DOHH2 (cell line): ENCODE measurements at regions not wholly inside any gene's neighbourhood (a gene's known extent, or its start where the extent isn't known, plus 50 kb on each side); places are given as distances from the start of the nearest gene placed in this dataset.
"Not testable (repeated sequence)": the region's sequence is repeated elsewhere in the genome, so short reads cannot be mapped to it uniquely, and the experiment has no call there.

Experiments
- H3F3A ChIP-seq: fragments of 200-600 bp; sonication (generic), shearing (Covaris generic); 2 replicates; pipeline ENCODE4 v1.6.0; 2016; ENCODE audit warnings: antibody characterized with exemption, mild to moderate bottlenecking; ENCODE audit not compliant: control insufficient read depth, insufficient read depth
- H3K27ac ChIP-seq: fragments of 200-600 bp; sonication (generic); 2 replicates; pipeline ENCODE4 v1.5.1; 2014; ENCODE audit warnings: low read depth, mild to moderate bottlenecking, low read length, moderate library complexity
- H3K27me3 ChIP-seq: fragments of 200-600 bp; sonication (generic); 2 replicates; pipeline ENCODE4 v1.6.1; 2014; ENCODE audit warnings: mild to moderate bottlenecking, low read length, mixed read lengths; ENCODE audit not compliant: control insufficient read depth
- H3K36me3 ChIP-seq: fragments of 200-600 bp; sonication (generic); 2 replicates; pipeline ENCODE4 v1.6.1; 2014; ENCODE audit warnings: mild to moderate bottlenecking, low read length, moderate library complexity, mixed read lengths; ENCODE audit not compliant: control insufficient read depth
- H3K4me1 ChIP-seq: fragments of 200-600 bp; sonication (generic); 2 replicates; pipeline ENCODE4 v1.6.1; 2014; ENCODE audit warnings: mild to moderate bottlenecking, low read length, mixed read lengths; ENCODE audit not compliant: control insufficient read depth
- H3K4me2 ChIP-seq: fragments of 200-600 bp; sonication (generic); 2 replicates; pipeline ENCODE4 v1.6.0; 2014; ENCODE audit warnings: mild to moderate bottlenecking, low read length, moderate library complexity
- H3K4me3 ChIP-seq: fragments of 200-600 bp; sonication (generic); 2 replicates; pipeline ENCODE4 v1.5.1; 2014; ENCODE audit warnings: mild to moderate bottlenecking, low read length, mixed read lengths
- H3K79me2 ChIP-seq: fragments of 200-600 bp; sonication (generic); 2 replicates; pipeline ENCODE4 v1.6.1; 2014; ENCODE audit warnings: mild to moderate bottlenecking, low read length, mixed read lengths; ENCODE audit not compliant: control insufficient read depth
- H3K9me2 ChIP-seq: fragments of 200-600 bp; sonication (generic); replicated peaks from 2 replicates; pipeline ENCODE4 v1.6.1; 2014; ENCODE audit warnings: mild to moderate bottlenecking, low read length, mixed read lengths; ENCODE audit not compliant: control insufficient read depth
- H3K9me3 ChIP-seq: fragments of 200-600 bp; sonication (generic); 2 replicates; pipeline ENCODE4 v1.6.1; 2014; ENCODE audit warnings: antibody characterized with exemption, low read length, mixed read lengths; ENCODE audit not compliant: control insufficient read depth, insufficient read depth
- H4K20me1 ChIP-seq: fragments of 200-600 bp; sonication (generic); 2 replicates; pipeline ENCODE4 v1.6.0; 2014; ENCODE audit warnings: low read depth, mild to moderate bottlenecking, antibody characterized with exemption, low read length, moderate library complexity; ENCODE audit not compliant: control insufficient read depth, insufficient read depth

- not testable (repeated sequence) for H3K79me2 ChIP-seq, H3F3A ChIP-seq, H4K20me1 ChIP-seq, H3K27ac ChIP-seq, H3K36me3 ChIP-seq, H3K27me3 ChIP-seq, H3K4me1 ChIP-seq, H3K9me2 ChIP-seq, H3K4me3 ChIP-seq, H3K9me3 ChIP-seq, H3K4me2 ChIP-seq
These were observed 4395.7 kb upstream of the TPTE start for GRCh38 chr21:6125549-6126240.

GRCh38 chr21:6126976-6127732, 4394.2 kb upstream of the TPTE start:
- H3K4me3 ChIP-seq, H3F3A ChIP-seq, H4K20me1 ChIP-seq, H3K4me1 ChIP-seq, H3K79me2 ChIP-seq, H3K27me3 ChIP-seq, H3K36me3 ChIP-seq, H3K4me2 ChIP-seq, H3K9me2 ChIP-seq, H3K9me3 ChIP-seq: not testable (repeated sequence)
- peak overlapping the region; percentile 35; the same call in 1 of the 2 replicates for H3K27ac ChIP-seq

- H3K9me2 ChIP-seq, H3K27ac ChIP-seq, H3F3A ChIP-seq, H3K4me2 ChIP-seq, H3K4me3 ChIP-seq, H3K36me3 ChIP-seq, H3K79me2 ChIP-seq, H3K9me3 ChIP-seq, H4K20me1 ChIP-seq, H3K4me1 ChIP-seq, H3K27me3 ChIP-seq: not testable (repeated sequence)
These were observed 4390.6 kb upstream of the TPTE start for GRCh38 chr21:6130734-6131133.

- not testable (repeated sequence) for H3F3A ChIP-seq, H4K20me1 ChIP-seq, H3K9me2 ChIP-seq, H3K27me3 ChIP-seq, H3K4me3 ChIP-seq, H3K27ac ChIP-seq, H3K36me3 ChIP-seq, H3K9me3 ChIP-seq, H3K4me1 ChIP-seq, H3K4me2 ChIP-seq, H3K79me2 ChIP-seq
These were observed 4388.0 kb upstream of the TPTE start for GRCh38 chr21:6133373-6133772.

GRCh38 chr21:6133852-6134630, 4387.3 kb upstream of the TPTE start:
- H3K27me3 ChIP-seq, H4K20me1 ChIP-seq, H3K4me1 ChIP-seq, H3K27ac ChIP-seq, H3K4me2 ChIP-seq, H3K79me2 ChIP-seq, H3K9me3 ChIP-seq, H3K9me2 ChIP-seq, H3K4me3 ChIP-seq, H3K36me3 ChIP-seq, H3F3A ChIP-seq: not testable (repeated sequence)

- not testable (repeated sequence) for H3K4me1 ChIP-seq, H3K27ac ChIP-seq, H3F3A ChIP-seq, H3K9me2 ChIP-seq, H3K36me3 ChIP-seq, H4K20me1 ChIP-seq, H3K27me3 ChIP-seq, H3K4me3 ChIP-seq, H3K4me2 ChIP-seq, H3K79me2 ChIP-seq, H3K9me3 ChIP-seq
These were observed 4384.7 kb upstream of the TPTE start for GRCh38 chr21:6136732-6137131.

- not testable (repeated sequence) for H3K4me3 ChIP-seq, H3K27me3 ChIP-seq, H4K20me1 ChIP-seq, H3K4me2 ChIP-seq, H3K79me2 ChIP-seq, H3K9me3 ChIP-seq, H3K9me2 ChIP-seq, H3F3A ChIP-seq, H3K27ac ChIP-seq, H3K36me3 ChIP-seq, H3K4me1 ChIP-seq
These were observed 4382.9 kb upstream of the TPTE start for GRCh38 chr21:6138244-6139136.
